IPS DF 19.7 (cell line): ENCODE measurements at regions not wholly inside any gene's neighbourhood (a gene's known extent, or its start where the extent isn't known, plus 50 kb on each side); places are given as distances from the start of the nearest gene placed in this dataset.
"Not testable (repeated sequence)": the region's sequence is repeated elsewhere in the genome, so short reads cannot be mapped to it uniquely, and the experiment has no call there.

Experiments
- DNase-seq: peaks from one replicate; pipeline ENCODE4 v3.0.0-alpha.2; 2013; ENCODE audit warnings: low read depth, low spot score

- no peak for DNase-seq
Measured at GRCh38 chr2:878245-878930, 72.3 kb upstream of the SNTG2 start.

- no peak for DNase-seq
Measured at GRCh38 chr2:877747-878146, 72.9 kb upstream of the SNTG2 start.

GRCh38 chr2:875687-876615, 74.7 kb upstream of the SNTG2 start:
- no peak for DNase-seq

GRCh38 chr2:873651-874580, 76.7 kb upstream of the SNTG2 start:
- no peak for DNase-seq

- DNase-seq, result no peak
Measured at GRCh38 chr2:873027-873426, 77.6 kb upstream of the SNTG2 start.

- no peak for DNase-seq
Measured at GRCh38 chr2:871926-872680, 78.5 kb upstream of the SNTG2 start.

GRCh38 chr2:871175-871727, 79.4 kb upstream of the SNTG2 start:
- no peak for DNase-seq

- DNase-seq, result no peak
Measured at GRCh38 chr2:870426-870825, 80.2 kb upstream of the SNTG2 start.

- no peak for DNase-seq
Measured at GRCh38 chr2:869894-870293, 80.8 kb upstream of the SNTG2 start.

GRCh38 chr2:869357-869871, 81.2 kb upstream of the SNTG2 start:
- DNase-seq, result no peak

- DNase-seq, result not testable (repeated sequence)
Measured at GRCh38 chr2:868857-869256, 81.8 kb upstream of the SNTG2 start.

- DNase-seq, result no peak
Measured at GRCh38 chr2:867296-867695, 83.4 kb upstream of the SNTG2 start.

GRCh38 chr2:866887-867286, 83.8 kb upstream of the SNTG2 start:
- no peak for DNase-seq

GRCh38 chr2:866009-866680, 84.5 kb upstream of the SNTG2 start:
- no peak for DNase-seq

GRCh38 chr2:864501-865106, 86.0 kb upstream of the SNTG2 start:
- DNase-seq, result no peak

GRCh38 chr2:863732-864450, 86.8 kb upstream of the SNTG2 start:
- no peak for DNase-seq

GRCh38 chr2:862731-863466, 87.8 kb upstream of the SNTG2 start:
- no peak for DNase-seq

GRCh38 chr2:862355-862687, 88.3 kb upstream of the SNTG2 start:
- DNase-seq, result no peak
